HG02759 (cell line): ENCODE measurements at regions not wholly inside any gene's neighbourhood (a gene's known extent, or its start where the extent isn't known, plus 50 kb on each side); places are given as distances from the start of the nearest gene placed in this dataset.
"Not testable (repeated sequence)": the region's sequence is repeated elsewhere in the genome, so short reads cannot be mapped to it uniquely, and the experiment has no call there.

Source experiments
- ATAC-seq: cut with Tn5 transposase; IDR thresholded peaks from one replicate; pipeline ENCODE4 v1.9.1; 2021; ENCODE audit warnings: mild to moderate bottlenecking, moderate library complexity; ENCODE audit not compliant: unreplicated experiment

DNA sequence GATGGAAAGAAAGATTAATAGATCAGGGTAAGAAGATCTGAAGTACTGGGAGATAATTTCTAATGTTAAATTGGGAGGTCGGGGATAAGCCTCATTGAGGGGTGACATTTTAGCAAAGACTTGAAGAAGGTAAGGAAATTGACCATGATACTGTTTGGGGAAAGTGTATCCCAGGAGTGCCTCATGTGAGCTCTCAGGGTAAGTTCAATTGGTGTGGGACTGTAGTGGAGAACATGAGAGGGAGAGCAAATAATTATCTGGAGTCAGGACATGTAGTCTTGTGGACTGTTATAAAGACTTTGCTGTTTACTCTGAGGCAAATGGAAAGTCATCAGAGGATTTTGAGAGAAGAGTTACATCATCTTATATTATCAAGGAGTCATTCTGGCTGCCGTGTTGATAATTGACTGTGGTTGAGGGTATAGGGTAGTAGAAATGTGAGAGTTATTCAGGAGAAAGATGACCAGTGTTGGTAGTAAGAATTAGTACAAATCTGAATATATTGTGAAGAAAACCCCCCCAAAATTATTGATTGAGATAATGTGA lies 624.4 kb downstream of the ADCYAP1 start:
- ATAC-seq, result no peak

DNA sequence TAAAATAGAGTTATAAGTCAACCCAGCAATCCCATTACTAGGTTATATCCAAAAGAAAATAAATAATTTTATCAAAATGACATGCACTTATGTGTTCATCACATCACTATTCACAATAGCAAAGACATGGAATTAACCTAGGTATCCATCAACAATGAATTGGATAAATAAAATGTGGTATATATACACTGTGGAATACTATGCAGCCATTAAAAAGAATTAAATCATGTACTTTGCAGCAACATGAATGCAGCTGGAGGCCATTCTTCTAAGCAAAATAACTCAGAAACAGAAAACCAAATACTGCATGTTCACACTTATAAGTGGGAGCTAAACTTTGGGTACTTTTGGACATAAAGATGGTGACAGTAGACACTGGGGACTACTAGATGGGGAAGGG lies 626.0 kb downstream of the ADCYAP1 start:
- ATAC-seq, result no peak

DNA sequence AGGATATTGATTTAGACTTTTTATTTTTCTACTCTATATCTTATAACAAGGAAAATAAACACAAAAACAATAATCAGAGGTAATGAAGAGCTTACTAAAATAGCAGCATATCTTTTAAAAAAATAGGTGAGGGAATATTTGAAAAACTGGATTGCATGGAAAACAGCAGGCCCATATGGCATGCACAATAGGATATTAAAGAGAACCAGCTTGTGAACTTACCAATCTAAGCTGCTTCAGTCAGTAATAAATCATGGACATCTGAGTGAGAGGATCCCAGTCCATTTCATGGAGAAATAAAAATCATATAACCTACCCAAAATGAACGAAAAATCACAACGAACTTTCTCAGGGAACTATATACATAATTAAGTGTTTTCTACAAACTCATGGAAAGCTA lies 634.6 kb downstream of the ADCYAP1 start:
- ATAC-seq, result no peak

DNA sequence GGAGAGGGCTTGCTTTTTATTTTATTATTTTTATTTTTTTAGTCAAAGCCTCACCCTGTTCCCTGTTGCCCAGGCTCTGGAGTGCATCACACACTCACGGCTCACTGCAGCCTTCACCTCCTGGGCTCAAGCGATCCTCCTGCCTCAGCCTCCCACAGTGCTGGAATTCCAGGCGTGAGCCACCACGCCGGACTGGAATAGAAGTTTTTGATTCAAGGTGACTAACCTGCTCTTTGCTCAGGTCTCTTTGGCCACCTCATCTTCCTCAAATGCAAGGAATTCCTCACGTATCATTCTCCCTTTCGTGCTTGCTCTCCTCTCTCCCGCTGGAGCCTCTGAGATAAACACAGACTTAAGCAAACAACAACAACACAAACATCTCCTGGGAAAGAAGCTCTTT lies 636.8 kb downstream of the ADCYAP1 start:
- ATAC-seq, result no peak

- ATAC-seq, result no peak
Observed at GRCh38 chr18:1542230-1542774, 637.6 kb downstream of the ADCYAP1 start.

GRCh38 chr18:1544016-1544415 lies 639.3 kb downstream of the ADCYAP1 start:
- ATAC-seq, result no peak

DNA sequence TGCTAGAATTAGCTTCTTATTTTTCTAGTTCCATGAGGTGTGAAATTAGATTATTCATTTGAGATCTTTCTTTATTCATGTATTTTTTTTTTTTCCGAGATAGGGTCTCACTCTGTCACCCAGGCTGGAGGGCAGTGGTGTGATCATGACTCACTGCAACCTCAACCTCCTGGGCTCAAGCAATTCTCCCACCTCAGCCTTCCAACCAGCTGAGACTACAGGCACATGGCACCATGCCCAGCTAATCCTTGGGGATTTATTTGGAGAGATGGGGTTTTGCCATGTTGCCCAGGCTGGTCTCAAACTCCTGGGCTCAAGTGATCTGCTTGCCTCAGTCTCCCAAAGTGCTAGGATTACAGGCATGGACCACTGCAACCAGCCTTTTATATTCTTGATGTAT lies 653.0 kb downstream of the ADCYAP1 start:
- ATAC-seq, result not testable (repeated sequence)

GRCh38 chr18:1559563-1559962 lies 654.9 kb downstream of the ADCYAP1 start:
- ATAC-seq, result no peak

- no peak for ATAC-seq
Observed at GRCh38 chr18:1564793-1565192, 660.1 kb downstream of the ADCYAP1 start.

DNA sequence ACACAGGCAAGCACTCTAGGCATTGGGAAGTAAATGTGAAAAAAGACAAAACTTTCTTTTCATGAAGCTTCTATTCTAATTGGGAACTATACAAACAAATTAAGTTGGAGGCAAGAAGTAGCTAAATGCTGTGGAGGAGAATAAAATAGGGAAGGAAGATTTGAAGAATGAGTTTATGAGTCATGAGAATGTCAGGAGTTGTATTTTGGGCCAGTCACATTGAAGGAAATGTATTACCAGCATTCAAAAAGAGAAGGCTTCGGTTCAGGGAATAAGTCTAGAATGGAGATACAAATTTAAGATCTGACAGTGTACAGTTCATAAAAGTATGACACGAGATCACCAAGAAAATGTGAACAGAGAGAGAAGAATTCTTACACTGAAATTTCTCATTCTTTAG lies 666.5 kb downstream of the ADCYAP1 start:
- ATAC-seq, result no peak

GRCh38 chr18:1573732-1574131 lies 669.1 kb downstream of the ADCYAP1 start:
- ATAC-seq, result no peak

DNA sequence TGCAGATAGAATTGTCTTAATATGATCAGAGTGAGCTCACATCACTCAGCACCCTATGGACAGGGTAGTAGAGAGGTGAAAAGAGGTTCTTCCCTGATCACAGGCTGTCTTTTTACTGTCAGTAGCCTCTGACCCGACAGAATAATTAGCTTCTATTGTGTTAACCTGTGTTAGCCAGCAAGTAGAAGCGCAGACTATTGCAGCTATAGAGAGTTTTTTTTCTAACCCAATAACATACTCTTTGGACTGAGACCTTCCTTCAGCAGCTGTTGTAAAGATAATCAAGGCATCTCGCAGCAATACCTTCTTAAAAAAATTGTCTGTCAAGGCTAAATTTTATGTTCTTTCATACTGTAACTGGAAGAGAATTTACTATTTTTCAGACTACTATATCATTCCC lies 670.4 kb downstream of the ADCYAP1 start:
- ATAC-seq, result no peak

DNA sequence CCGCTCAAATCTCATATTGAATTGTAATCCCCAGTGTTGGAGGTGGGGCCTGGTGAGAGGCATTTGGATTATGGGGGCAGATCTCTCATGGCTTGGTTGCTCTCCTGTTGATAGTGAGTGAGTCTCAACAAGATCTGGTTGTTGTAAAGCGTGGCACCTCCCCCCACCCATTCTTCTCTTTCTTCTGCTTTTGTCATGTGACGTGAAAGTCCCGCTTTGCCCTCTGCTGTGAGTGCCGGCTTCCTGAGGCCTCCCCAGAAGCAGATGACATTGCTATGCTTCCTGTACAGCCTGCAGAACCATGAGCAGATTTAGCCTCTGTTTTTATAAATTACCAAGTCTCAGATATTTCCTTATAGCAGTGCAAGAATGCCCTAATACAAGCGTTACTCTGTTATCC lies 673.8 kb downstream of the ADCYAP1 start:
- ATAC-seq, result no peak

GRCh38 chr18:1581581-1581980 lies 676.9 kb downstream of the ADCYAP1 start:
- no peak for ATAC-seq

DNA sequence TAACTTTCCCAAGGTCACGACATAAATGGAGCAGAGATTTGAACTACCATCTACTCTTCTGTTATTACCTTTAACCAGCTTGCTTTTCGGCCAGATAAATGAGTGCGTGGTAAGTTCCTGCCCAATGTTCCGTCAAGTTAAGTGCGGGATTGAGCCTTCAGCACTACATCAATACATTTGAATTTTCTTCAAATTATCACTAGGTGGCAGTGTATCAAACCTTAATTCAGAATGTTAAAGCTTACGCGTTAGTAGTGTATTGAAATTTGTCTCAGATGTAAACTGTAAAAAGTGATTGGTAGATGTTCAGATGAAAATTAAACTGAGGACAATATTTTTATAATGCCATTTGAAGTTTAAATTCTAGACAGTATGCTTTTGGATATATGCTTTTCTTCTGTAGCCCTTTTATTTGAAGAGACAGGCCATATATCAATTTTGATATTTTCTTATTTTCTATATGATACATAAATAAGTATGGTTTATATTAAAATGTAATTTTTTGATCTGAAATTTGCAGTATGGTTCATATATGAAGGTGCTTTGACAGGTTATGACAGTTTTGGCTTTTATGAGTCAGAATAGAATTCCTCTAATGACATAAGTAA lies 681.3 kb downstream of the ADCYAP1 start:
- peak; percentile 75 for ATAC-seq

DNA sequence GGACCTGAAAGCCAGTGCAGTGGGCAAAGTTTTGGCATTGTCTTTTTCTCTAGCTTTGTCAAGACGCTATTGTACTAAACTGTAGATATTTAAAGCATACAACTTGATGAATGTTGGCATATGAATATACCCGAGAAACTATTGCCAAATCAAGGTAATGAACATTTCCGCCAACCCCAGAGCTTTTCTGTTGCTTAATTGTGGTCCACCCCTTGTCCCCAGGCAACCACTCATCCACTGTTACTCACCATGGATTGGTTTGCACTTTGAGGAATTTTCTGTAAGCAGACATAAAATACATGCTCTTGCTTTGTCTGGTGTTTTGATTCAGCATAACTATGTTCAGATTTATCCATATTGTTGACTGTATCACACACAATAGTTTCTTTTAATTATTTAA lies 688.4 kb downstream of the ADCYAP1 start:
- no peak for ATAC-seq

DNA sequence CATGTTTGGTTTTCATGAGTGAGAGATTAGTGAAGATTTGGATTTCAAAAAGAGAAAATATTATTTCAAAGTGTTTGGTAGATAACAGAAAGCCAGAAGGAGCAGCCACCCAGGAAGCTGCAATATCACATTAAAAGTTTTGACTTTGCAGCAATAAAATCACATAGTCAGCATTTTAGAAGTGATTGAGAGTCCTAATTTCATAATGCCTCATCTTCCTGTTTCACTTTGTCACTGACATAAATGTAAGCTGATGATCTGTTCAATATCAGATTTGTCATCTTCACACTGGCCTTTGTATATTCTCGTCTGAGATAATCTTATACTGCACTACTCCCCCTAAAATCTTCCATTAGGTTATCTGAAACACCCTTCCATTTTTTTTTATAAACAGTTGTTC lies 690.5 kb downstream of the ADCYAP1 start:
- ATAC-seq, result no peak

- ATAC-seq, result no peak
Observed at GRCh38 chr18:1599196-1599595, 694.5 kb downstream of the ADCYAP1 start.

GRCh38 chr18:1604751-1605150 lies 700.1 kb downstream of the ADCYAP1 start:
- ATAC-seq, result no peak

- no peak for ATAC-seq
Observed at GRCh38 chr18:1618364-1618763, 713.7 kb downstream of the ADCYAP1 start.

GRCh38 chr18:1619507-1619906 lies 714.8 kb downstream of the ADCYAP1 start:
- ATAC-seq, result no peak

DNA sequence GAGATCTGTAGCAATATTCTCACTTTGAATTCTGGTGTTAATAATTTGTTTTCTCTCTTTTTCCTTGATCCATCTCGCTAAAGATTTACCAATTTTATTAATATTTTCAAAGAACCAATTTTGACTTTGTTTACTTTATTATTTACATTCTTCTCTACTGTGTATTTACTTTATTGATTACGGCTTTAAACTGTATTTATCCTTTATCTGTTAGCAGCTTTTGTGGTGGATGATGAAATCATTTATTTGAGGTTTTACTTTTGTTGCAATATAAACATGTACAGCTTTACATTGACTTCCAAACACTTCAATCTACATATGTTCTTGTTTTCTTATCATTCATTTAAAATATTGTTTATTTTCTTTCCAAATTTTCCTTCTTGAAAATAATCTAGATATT lies 719.9 kb downstream of the ADCYAP1 start:
- no peak for ATAC-seq

DNA sequence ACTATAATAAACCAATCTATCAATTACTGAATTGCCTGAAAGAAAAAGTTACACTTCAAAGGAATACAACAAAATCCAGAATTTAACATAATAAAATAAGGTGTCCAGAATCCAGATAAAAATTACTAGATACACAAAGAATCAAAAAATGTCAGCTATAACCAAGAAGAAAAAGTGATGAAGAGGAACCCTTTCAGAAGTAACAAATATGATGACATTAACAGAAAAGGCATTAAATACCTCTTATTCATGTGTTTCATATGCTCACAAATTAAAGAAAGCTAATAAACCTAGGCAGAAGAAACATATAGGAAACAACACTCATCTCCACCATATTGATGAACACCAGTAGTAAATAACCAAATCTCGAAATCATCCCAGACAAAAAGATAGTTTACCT lies 722.8 kb downstream of the ADCYAP1 start:
- no peak for ATAC-seq
